K562 (cell line): ENCODE measurements at regions not wholly inside any gene's neighbourhood (a gene's known extent, or its start where the extent isn't known, plus 50 kb on each side); places are given as distances from the start of the nearest gene placed in this dataset.

Experiments used
- ATAC-seq: fragments of 200-7000 bp; cut with Tn5 transposase; 3 replicates; pipeline ENCODE4 v1.9.1; 2020; ENCODE audit warnings: moderate library complexity
- BruUV-seq: library from RNA; stranded (reverse); fragments of 400-500 nt; replicated peaks from 2 replicates; lab custom pipeline; 2021; lab: Mats Ljungman, UMichigan
- CTCF ChIA-PET: fragments of 300-600 bp; formaldehyde crosslinking; extraction: SDS; loops from one replicate; lab custom pipeline; 2021; ENCODE audit warnings: low intra/inter-chr PET ratio; lab: Yijun Ruan, JAX
- POLR2A ChIA-PET: fragments of 300-600, 350-650 bp; sonication (Branson Sonifier 250); formaldehyde crosslinking; extraction: SDS; loops from one replicate; lab custom pipeline; 2021; ENCODE audit warnings: antibody characterized with exemption, inconsistent platforms; lab: Yijun Ruan, JAX
- DNase-seq, 4 experiments: peaks; one replicate each; pipeline versions ENCODE4 v3.0.0 to v3.0.0-alpha.2; 2011 to 2018; ENCODE audit warnings: low spot score in 3 of 4, mixed read lengths in 3 of 4; ENCODE audit errors: extremely low read depth in 1 of 4
- FAIRE-seq: peaks from 2 replicates; lab custom pipeline; 2011; peaks lifted over from hg19 to GRCh38; lab: Jason Lieb, UNC
- H2AFZ ChIP-seq: 2 replicates; pipeline ENCODE4 v1.6.0; 2011; ENCODE audit warnings: low read depth, low read length, control low read depth, inconsistent platforms
- H3K27ac ChIP-seq: fragments of 200-600 bp; 3 replicates; pipeline ENCODE4 v1.8.0; 2011; ENCODE audit warnings: low read depth, mild to moderate bottlenecking, control low read depth, inconsistent platforms, low read length, moderate library complexity, mixed read lengths; ENCODE audit errors: extremely low read depth
- H3K27me3 ChIP-seq, 2 experiments: fragments of 300-600 bp in 1 of 2; 2 replicates in 1 of 2; 3 replicates in 1 of 2; pipeline versions ENCODE4 v1.6.0 to v1.8.0; 2011; ENCODE audit warnings: inconsistent platforms in 2 of 2, low read length in 2 of 2, mild to moderate bottlenecking in 1 of 2, mixed read lengths in 1 of 2, moderate library complexity in 1 of 2; ENCODE audit not compliant: control insufficient read depth in 2 of 2, insufficient read depth in 2 of 2
- H3K36me3 ChIP-seq: fragments of 300-600 bp; 3 replicates; pipeline ENCODE4 v1.8.0; 2011; ENCODE audit warnings: mild to moderate bottlenecking, low read length, inconsistent platforms; ENCODE audit not compliant: control insufficient read depth, insufficient read depth
- H3K4me1 ChIP-seq, 2 experiments: fragments of 200-600 bp in 1 of 2; replicated peaks in 1 of 2; 2 replicates in 1 of 2; 3 replicates in 1 of 2; pipeline versions ENCODE4 v1.5.1 to v1.8.0; 2011; ENCODE audit warnings: inconsistent platforms in 2 of 2, low read length in 2 of 2, mild to moderate bottlenecking in 1 of 2, mixed read lengths in 1 of 2, moderate library complexity in 1 of 2; ENCODE audit not compliant: control insufficient read depth in 2 of 2, insufficient read depth in 2 of 2
- H3K4me2 ChIP-seq: 2 replicates; pipeline ENCODE4 v1.6.1; 2011; ENCODE audit warnings: low read length, control low read depth, inconsistent platforms, mixed read lengths; ENCODE audit not compliant: insufficient read depth
- H3K4me3 ChIP-seq: fragments of 200-600 bp; sonication (generic), shearing (Covaris generic); 2 replicates; pipeline ENCODE4 v1.5.1; 2016; ENCODE audit warnings: control low read depth, inconsistent platforms
- H3K79me2 ChIP-seq: fragments of 200-600 bp; 3 replicates; pipeline ENCODE4 v1.8.0; 2011; ENCODE audit warnings: low read length, inconsistent platforms; ENCODE audit not compliant: control insufficient read depth, insufficient read depth
- H3K9ac ChIP-seq, 2 experiments: 2 replicates each; pipeline versions ENCODE4 v1.6.0 to v1.6.1; 2011; ENCODE audit warnings: low read depth in 2 of 2, low read length in 2 of 2, control low read depth in 1 of 2, inconsistent platforms in 1 of 2, mild to moderate bottlenecking in 1 of 2, mixed read lengths in 1 of 2; ENCODE audit not compliant: insufficient read depth in 1 of 2
- H3K9me1 ChIP-seq: one replicate; pipeline ENCODE4 v1.6.0; 2011; ENCODE audit warnings: inconsistent platforms, mild to moderate bottlenecking, low read length, moderate library complexity; ENCODE audit not compliant: control insufficient read depth, insufficient read depth
- H3K9me3 ChIP-seq: replicated peaks from 2 replicates; pipeline ENCODE4 v1.5.1; 2011; ENCODE audit warnings: low read depth, low read length, inconsistent platforms; ENCODE audit not compliant: control insufficient read depth, insufficient read depth
- H4K20me1 ChIP-seq: replicated peaks from 2 replicates; pipeline ENCODE4 v1.6.1; 2011; ENCODE audit warnings: low read length, inconsistent platforms, mixed read lengths; ENCODE audit not compliant: control insufficient read depth, insufficient read depth
- CCNT2 ChIP-seq: IDR thresholded peaks from 2 replicates; pipeline ENCODE4 v1.6.1; 2011; ENCODE audit warnings: borderline replicate concordance, low read depth, mild to moderate bottlenecking, moderate library complexity, mixed read lengths, low read length; ENCODE audit not compliant: insufficient read length; ENCODE audit errors: extremely low read depth
- NEUROD1 ChIP-seq: fragments of 150-350 bp; IDR thresholded peaks from 2 replicates; pipeline ENCODE4 v1.6.1; 2014; ENCODE audit warnings: borderline replicate concordance, low read length, low read depth; ENCODE audit not compliant: partially characterized antibody
- NFATC3 ChIP-seq: fragments of 450-650 bp; IDR thresholded peaks from 2 replicates; pipeline ENCODE4 v1.6.1; 2017; ENCODE audit warnings: mild to moderate bottlenecking
- NFE2 ChIP-seq: IDR thresholded peaks from 2 replicates; pipeline ENCODE4 v1.6.1; 2014; ENCODE audit warnings: antibody characterized with exemption, low read depth
- NR1H2 ChIP-seq: sonication (generic); formaldehyde crosslinking; IDR thresholded peaks from 2 replicates; pipeline ENCODE4 v1.4.0; 2020; ENCODE audit warnings: mild to moderate bottlenecking, missing genetic modification reagents
- PHB ChIP-seq: fragments of 250-450 bp; sonication (Bioruptor Pico); IDR thresholded peaks from 2 replicates; pipeline ENCODE4 v1.5.0; 2021
- RFX7 ChIP-seq: fragments of 250-450 bp; sonication (Bioruptor Pico); IDR thresholded peaks from 2 replicates; pipeline ENCODE4 v1.5.1; 2021; ENCODE audit warnings: mild to moderate bottlenecking
- SMAD1 ChIP-seq: fragments of 150-350 bp; IDR thresholded peaks from 2 replicates; pipeline ENCODE4 v1.6.1; 2014; ENCODE audit warnings: low read length, low read depth; ENCODE audit not compliant: partially characterized antibody
- SMAD2 ChIP-seq: fragments of 150-350 bp; IDR thresholded peaks from 2 replicates; pipeline ENCODE4 v1.6.1; 2014; ENCODE audit warnings: low read depth, mild to moderate bottlenecking, low read length
- SNAPC5 ChIP-seq: fragments of 250-450 bp; sonication (Bioruptor Pico); IDR thresholded peaks from 2 replicates; pipeline ENCODE4 v1.8.0; 2021; ENCODE audit warnings: moderate library complexity, mild to moderate bottlenecking, inconsistent platforms
- TGIF2 ChIP-seq: sonication (generic); formaldehyde crosslinking; IDR thresholded peaks from 2 replicates; pipeline ENCODE4 v1.8.1; 2022; ENCODE audit warnings: mild to moderate bottlenecking, missing genetic modification reagents, moderate library complexity
- ZBTB1 ChIP-seq: sonication (generic); formaldehyde crosslinking; IDR thresholded peaks from 2 replicates; pipeline ENCODE4 v1.8.1; 2023; ENCODE audit warnings: missing genetic modification reagents, low read depth, mild to moderate bottlenecking, borderline replicate concordance
- ZBTB5 ChIP-seq: fragments of 450-650 bp; IDR thresholded peaks from 2 replicates; pipeline ENCODE4 v1.6.1; 2017; ENCODE audit warnings: antibody characterized with exemption
- ZFP1 ChIP-seq: fragments of 450-650 bp; formaldehyde crosslinking; IDR thresholded peaks from 2 replicates; pipeline ENCODE4 v1.4.0; 2020; ENCODE audit warnings: mild to moderate bottlenecking, mixed read lengths
- ZNF436 ChIP-seq: fragments of 250-450, 450-650 bp; sonication (Bioruptor Pico); formaldehyde crosslinking; IDR thresholded peaks from 2 replicates; pipeline ENCODE4 v1.7.0; 2020; ENCODE audit warnings: mild to moderate bottlenecking
- ZSCAN32 ChIP-seq: fragments of 450-650 bp; formaldehyde crosslinking; IDR thresholded peaks from 2 replicates; pipeline ENCODE4 v1.4.0; 2020; ENCODE audit warnings: mild to moderate bottlenecking, moderate library complexity
- WGBS: fragments of 100-300 bp; shearing (Covaris generic); methylation state at CpG from one replicate; pipeline ENCODE4 v1.1.6; 2016; ENCODE audit warnings: low coverage, mixed read lengths; ENCODE audit not compliant: insufficient coverage; ENCODE audit errors: missing lambda C conversion rate; 5-methylcytosine and 5-hydroxymethylcytosine counted together
- in situ Hi-C: fragments of 300-500 bp; cut with MboI; formaldehyde crosslinking; loops from 4 replicates; pipeline ENCODE4 v1.15.0; 2018; ENCODE audit warnings: inconsistent platforms, mixed read lengths
- intact Hi-C: fragments of 100-400 bp; cut with micrococcal nuclease; formaldehyde crosslinking; loops from 2 replicates; pipeline ENCODE4 v1.14.2; 2022
- TF ChIP-seq, protein P1 (sequence below): fragments of 250-450 bp; sonication (Bioruptor Pico); IDR thresholded peaks from 2 replicates; pipeline ENCODE4 v1.8.0; 2021; ENCODE audit warnings: mild to moderate bottlenecking, moderate library complexity

DNA sequence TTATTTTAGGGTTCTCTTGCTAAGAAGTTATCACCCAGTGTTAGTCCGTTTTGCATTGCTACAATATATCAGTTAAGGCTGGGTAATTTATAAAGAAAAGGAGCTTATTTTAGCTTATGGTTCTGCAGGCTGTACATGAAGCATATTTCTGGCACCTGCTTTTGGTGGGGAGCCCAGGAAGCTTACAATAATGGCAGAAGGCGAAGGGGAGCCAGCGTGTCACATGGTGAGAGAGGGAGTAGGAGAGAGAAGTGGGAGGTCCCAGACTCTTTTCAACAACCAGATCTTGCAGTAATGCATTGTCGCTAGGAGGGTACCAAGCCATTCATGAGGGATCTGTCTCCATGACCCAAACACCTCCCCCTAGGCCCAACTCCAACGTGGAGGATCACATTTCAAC lies 688.8 kb upstream of the PIK3C3 start:
- ChIA-PET CTCF (no interaction called here), POLR2A (no interaction called here)
- no peak for FAIRE-seq
- no peaks in the 10 kb centered on the region for H4K20me1 ChIP-seq
- H3K27ac ChIP-seq = no peak overlapping the region
- no peaks in the 10 kb centered on the region for H3K4me1 ChIP-seq
- ATAC-seq = no peak
- H3K36me3 ChIP-seq = no peaks in the 10 kb centered on the region
- H3K27me3 ChIP-seq = no peaks in the 10 kb centered on the region
- no peak for DNase-seq
- no peak overlapping the region for H3K4me2 ChIP-seq
- intact Hi-C loops (no loop called here), in situ Hi-C loops (no loop called here)
- no peak overlapping the region for H2AFZ ChIP-seq
- no peaks in the 10 kb centered on the region for H3K79me2 ChIP-seq
- WGBS = 0% methylated on average over 5 of the region's 5 CpGs
- H3K4me3 ChIP-seq = no peak overlapping the region
- H3K9me1 ChIP-seq = no peaks in the 10 kb centered on the region
- BruUV-seq = no TSS peak
- TF ChIP-seq ZFP1 (no peak), NFATC3 (no peak), ZBTB1 (no peak), CCNT2 (no peak), ZNF436 (CRISPR knock-in tag) (no peak), PHB (no peak), ZBTB5 (no peak), NR1H2 (CRISPR knock-in tag) (no peak), ZSCAN32 (CRISPR knock-in tag) (no peak), RFX7 (no peak), SMAD2 (no peak), TGIF2 (CRISPR knock-in tag) (no peak), NEUROD1 (no peak), SNAPC5 (CRISPR knock-in tag) (no peak), NFE2 (no peak), SMAD1 (no peak)
- TF ChIP-seq, protein P1, sequence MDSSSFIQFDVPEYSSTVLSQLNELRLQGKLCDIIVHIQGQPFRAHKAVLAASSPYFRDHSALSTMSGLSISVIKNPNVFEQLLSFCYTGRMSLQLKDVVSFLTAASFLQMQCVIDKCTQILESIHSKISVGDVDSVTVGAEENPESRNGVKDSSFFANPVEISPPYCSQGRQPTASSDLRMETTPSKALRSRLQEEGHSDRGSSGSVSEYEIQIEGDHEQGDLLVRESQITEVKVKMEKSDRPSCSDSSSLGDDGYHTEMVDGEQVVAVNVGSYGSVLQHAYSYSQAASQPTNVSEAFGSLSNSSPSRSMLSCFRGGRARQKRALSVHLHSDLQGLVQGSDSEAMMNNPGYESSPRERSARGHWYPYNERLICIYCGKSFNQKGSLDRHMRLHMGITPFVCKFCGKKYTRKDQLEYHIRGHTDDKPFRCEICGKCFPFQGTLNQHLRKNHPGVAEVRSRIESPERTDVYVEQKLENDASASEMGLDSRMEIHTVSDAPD (CRISPR knock-in tag) = no peak
- no peaks in the 10 kb centered on the region for H3K9me3 ChIP-seq
- no peak overlapping the region for H3K9ac ChIP-seq
